CD1c-positive myeloid dendritic cell (primary cell): ENCODE measurements at regions not wholly inside any gene's neighbourhood (a gene's known extent, or its start where the extent isn't known, plus 50 kb on each side); places are given as distances from the start of the nearest gene placed in this dataset.
"Not testable (repeated sequence)": the region's sequence is repeated elsewhere in the genome, so short reads cannot be mapped to it uniquely, and the experiment has no call there.

Experiments used
- DNase-seq: peaks from one replicate; pipeline ENCODE4 v3.0.0-alpha.2; 2016; ENCODE audit errors: extremely low spot score

GRCh38 chr10:3317553-3318479, 145.2 kb upstream of the PITRM1 start:
- not testable (repeated sequence) for DNase-seq

GRCh38 chr10:3314445-3315085, 142.0 kb upstream of the PITRM1 start:
- peak; percentile 23 for DNase-seq

GRCh38 chr10:3313784-3314444, 141.3 kb upstream of the PITRM1 start:
- peak; percentile 59 for DNase-seq

- DNase-seq, result no peak
Observed at GRCh38 chr10:3312403-3312940, 139.9 kb upstream of the PITRM1 start.

- DNase-seq, result no peak
Observed at GRCh38 chr10:3310016-3310784, 137.6 kb upstream of the PITRM1 start.

GRCh38 chr10:3306050-3306449, 133.5 kb upstream of the PITRM1 start:
- no peak for DNase-seq

- peak; percentile 63 for DNase-seq
Observed at GRCh38 chr10:3295582-3296151, 123.1 kb upstream of the PITRM1 start.

- no peak for DNase-seq
Observed at GRCh38 chr10:3294919-3295581, 122.5 kb upstream of the PITRM1 start.

- no peak for DNase-seq
Observed at GRCh38 chr10:3293581-3294431, 121.2 kb upstream of the PITRM1 start.

- DNase-seq, result no peak
Observed at GRCh38 chr10:3292636-3293035, 120.1 kb upstream of the PITRM1 start.

GRCh38 chr10:3290550-3290949, 118.0 kb upstream of the PITRM1 start:
- no peak for DNase-seq

- DNase-seq, result no peak
Observed at GRCh38 chr10:3287572-3288445, 115.2 kb upstream of the PITRM1 start.

- DNase-seq, result no peak
Observed at GRCh38 chr10:3282674-3283017, 110.1 kb upstream of the PITRM1 start.

GRCh38 chr10:3281941-3282673, 109.5 kb upstream of the PITRM1 start:
- DNase-seq, result no peak

GRCh38 chr10:3278771-3279170, 106.2 kb upstream of the PITRM1 start:
- DNase-seq, result no peak

- no peak for DNase-seq
Observed at GRCh38 chr10:3277566-3277965, 105.0 kb upstream of the PITRM1 start.

- DNase-seq, result no peak
Observed at GRCh38 chr10:3274414-3274813, 101.8 kb upstream of the PITRM1 start.

- no peak for DNase-seq
Observed at GRCh38 chr10:3273966-3274365, 101.4 kb upstream of the PITRM1 start.
